IMR-90 (cell line): ENCODE measurements at regions not wholly inside any gene's neighbourhood (a gene's known extent, or its start where the extent isn't known, plus 50 kb on each side); places are given as distances from the start of the nearest gene placed in this dataset.

ENCODE experiments used
- ATAC-seq: fragments of 200-7000 bp; cut with Tn5 transposase; 2 replicates; pipeline ENCODE4 v1.9.1; 2020; ENCODE audit warnings: low read depth, mild to moderate bottlenecking, moderate library complexity
- BruUV-seq: library from RNA; stranded (reverse); fragments of 400-500 nt; replicated peaks from 2 replicates; lab custom pipeline; 2021; lab: Mats Ljungman, UMichigan
- CTCF ChIA-PET: fragments of 300-600 bp; formaldehyde crosslinking; extraction: SDS; loops from one replicate; lab custom pipeline; 2021; ENCODE audit warnings: antibody characterized with exemption; lab: Yijun Ruan, JAX
- POLR2A ChIA-PET: fragments of 300-600 bp; sonication (Branson Sonifier 250); formaldehyde crosslinking; loops from one replicate; lab custom pipeline; 2022; ENCODE audit warnings: antibody characterized with exemption; ENCODE audit not compliant: unreplicated experiment; lab: Charles Lee
- DNase-seq: peaks from one replicate; pipeline ENCODE4 v3.0.0; 2013
- H2AFZ ChIP-seq: replicated peaks from 2 replicates; pipeline ENCODE3; 2013; ENCODE audit warnings: low read length, mild to moderate bottlenecking; ENCODE audit not compliant: poor library complexity
- H2AK5ac ChIP-seq: 2 replicates; pipeline ENCODE4 v1.6.1; 2013; ENCODE audit warnings: low read depth, low read length, inconsistent platforms
- H2AK9ac ChIP-seq: replicated peaks from 2 replicates; pipeline ENCODE3; 2013; ENCODE audit warnings: mild to moderate bottlenecking, low read depth, low read length, moderate library complexity; ENCODE audit not compliant: poor library complexity
- H2BK120ac ChIP-seq: 2 replicates; pipeline ENCODE4 v1.6.1; 2013; ENCODE audit warnings: low read depth, low read length, inconsistent platforms
- H2BK15ac ChIP-seq: 3 replicates; pipeline ENCODE4 v1.6.1; 2013; ENCODE audit warnings: low read depth, low read length, inconsistent platforms
- H2BK20ac ChIP-seq: 2 replicates; pipeline ENCODE4 v1.6.1; 2013; ENCODE audit warnings: low read depth, mild to moderate bottlenecking, inconsistent platforms, low read length, moderate library complexity
- H2BK5ac ChIP-seq: 2 replicates; pipeline ENCODE4 v1.6.1; 2013; ENCODE audit warnings: mild to moderate bottlenecking, low read depth, low read length, inconsistent platforms; ENCODE audit not compliant: poor library complexity, severe bottlenecking
- H3K14ac ChIP-seq: replicated peaks from 2 replicates; pipeline ENCODE4 v1.6.1; 2013; ENCODE audit warnings: low read depth, low read length, inconsistent platforms
- H3K18ac ChIP-seq: 2 replicates; pipeline ENCODE4 v1.6.1; 2013; ENCODE audit warnings: low read depth, low read length, control low read depth
- H3K23ac ChIP-seq: 2 replicates; pipeline ENCODE4 v1.6.1; 2013; ENCODE audit warnings: low read depth, low read length, inconsistent platforms
- H3K27ac ChIP-seq: 2 replicates; pipeline ENCODE4 v1.5.1; 2013; ENCODE audit warnings: mild to moderate bottlenecking, control low read depth, low read length; ENCODE audit not compliant: insufficient read depth
- H3K27me3 ChIP-seq: 2 replicates; pipeline ENCODE4 v1.6.1; 2013; ENCODE audit warnings: low read length; ENCODE audit not compliant: control insufficient read depth, insufficient read depth
- H3K36me3 ChIP-seq: 2 replicates; pipeline ENCODE4 v1.6.1; 2013; ENCODE audit warnings: low read length, mixed read lengths; ENCODE audit not compliant: control insufficient read depth, insufficient read depth
- H3K4ac ChIP-seq: 2 replicates; pipeline ENCODE4 v1.6.1; 2013; ENCODE audit warnings: low read depth, low read length, inconsistent platforms
- H3K4me1 ChIP-seq: 2 replicates; pipeline ENCODE4 v1.6.1; 2013; ENCODE audit warnings: low read length, mixed read lengths; ENCODE audit not compliant: control insufficient read depth, insufficient read depth
- H3K4me2 ChIP-seq: 2 replicates; pipeline ENCODE4 v1.6.1; 2013; ENCODE audit warnings: low read depth, mild to moderate bottlenecking, control low read depth, low read length, moderate library complexity
- H3K4me3 ChIP-seq: 2 replicates; pipeline ENCODE4 v1.5.1; 2013; ENCODE audit warnings: low read depth, mild to moderate bottlenecking, control low read depth, low read length, moderate library complexity; ENCODE audit not compliant: insufficient read depth
- H3K56ac ChIP-seq: 2 replicates; pipeline ENCODE4 v1.6.1; 2013; ENCODE audit warnings: low read length, inconsistent platforms; ENCODE audit not compliant: insufficient read depth; ENCODE audit errors: extremely low read depth
- H3K79me1 ChIP-seq, 2 experiments: 2 replicates each; pipeline ENCODE4 v1.6.1; 2013; ENCODE audit warnings: low read length in 2 of 2, inconsistent platforms in 1 of 2, low read depth in 1 of 2
- H3K9ac ChIP-seq: 2 replicates; pipeline ENCODE4 v1.6.1; 2013; ENCODE audit warnings: low read depth, low read length, control low read depth
- H3K9me1 ChIP-seq: 2 replicates; pipeline ENCODE4 v1.6.1; 2013; ENCODE audit warnings: low read length, inconsistent platforms; ENCODE audit not compliant: insufficient read depth
- H3K9me3 ChIP-seq: 2 replicates; pipeline ENCODE4 v1.6.1; 2013; ENCODE audit warnings: low read length; ENCODE audit not compliant: control insufficient read depth, insufficient read depth
- H4K20me1 ChIP-seq: 2 replicates; pipeline ENCODE4 v1.6.1; 2013; ENCODE audit warnings: low read length, inconsistent platforms; ENCODE audit not compliant: insufficient read depth
- H4K5ac ChIP-seq: 2 replicates; pipeline ENCODE4 v1.6.1; 2013; ENCODE audit warnings: mild to moderate bottlenecking, low read depth, low read length, control low read depth
- H4K8ac ChIP-seq, 2 experiments: 2 replicates each; pipeline ENCODE4 v1.6.1; 2013; ENCODE audit warnings: low read depth in 2 of 2, low read length in 2 of 2, control low read depth in 1 of 2, inconsistent platforms in 1 of 2
- H4K91ac ChIP-seq: 2 replicates; pipeline ENCODE4 v1.6.1; 2013; ENCODE audit warnings: low read depth, low read length, inconsistent platforms; ENCODE audit not compliant: insufficient read depth
- CHD1 ChIP-seq: IDR thresholded peaks from 2 replicates; pipeline ENCODE4 v1.6.1; 2012; ENCODE audit warnings: low read depth, low read length, improper control_type of control experiment
- MAZ ChIP-seq: IDR thresholded peaks from 2 replicates; pipeline ENCODE4 v1.6.1; 2012; ENCODE audit warnings: low read depth, mild to moderate bottlenecking, low read length, improper control_type of control experiment, moderate library complexity, borderline replicate concordance
- RAD21 ChIP-seq: IDR thresholded peaks from 2 replicates; pipeline ENCODE4 v1.6.1; 2012; ENCODE audit warnings: low read length, improper control_type of control experiment
- WGBS, 2 experiments: methylation state at CpG; one replicate each; pipeline versions ENCODE4 v1.1.5 to v1.1.7; 2013; ENCODE audit warnings: missing lambda C conversion rate in 2 of 2; ENCODE audit not compliant: insufficient read length in 1 of 2; ENCODE audit errors: extremely low coverage in 2 of 2; 5-methylcytosine and 5-hydroxymethylcytosine counted together
- dilution Hi-C: fragments of 300-500 bp; cut with HindIII; formaldehyde crosslinking; loops from one replicate; pipeline ENCODE4 v1.14.3; 2018; ENCODE audit warnings: low sequenced_read_pairs; ENCODE audit not compliant: unreplicated experiment
- in situ Hi-C: fragments of 300-500 bp; cut with MboI; formaldehyde crosslinking; loops from 3 replicates; pipeline ENCODE4 v1.14.3; 2019; ENCODE audit warnings: low sequenced_read_pairs, inconsistent platforms, mixed read lengths
- intact Hi-C: fragments of 100-400 bp; cut with micrococcal nuclease; formaldehyde crosslinking; loops from 2 replicates; pipeline ENCODE4 v1.10.0; 2022
- TF ChIP-seq, protein P1 (sequence below): fragments of 150-350 bp; IDR thresholded peaks from 2 replicates; pipeline ENCODE4 v1.6.1; 2016; ENCODE audit warnings: low read depth, mild to moderate bottlenecking, low read length, moderate library complexity, borderline replicate concordance

GRCh38 chr5:74322944-74323343 is 317.6 kb downstream of the ENC1 start:
- dilution Hi-C loops (no loop called here), in situ Hi-C loops (no loop called here), intact Hi-C loops (no loop called here)
- Histone ChIP-seq H2AFZ (no peak overlapping the region), H3K4me1 (peaks cover 4% of the 10 kb centered on the region; the same call in 1 of the 2 replicates), H2BK20ac (no peak overlapping the region), H3K23ac (no peak overlapping the region), H3K4me2 (no peak overlapping the region), H3K56ac (no peak overlapping the region), H2BK5ac (no peak overlapping the region), H3K9me1 (0 out of 2 replicates have a peak, but pooled peaks cover 8% of the 10 kb centered on the region), H2BK15ac (no peak overlapping the region), H2AK5ac (no peak overlapping the region), H3K14ac (no peak overlapping the region), H4K5ac (no peak overlapping the region), H3K18ac (no peak overlapping the region), H3K79me1 (no peaks in the 10 kb centered on the region), H3K27me3 (peaks cover 17% of the 10 kb centered on the region), H3K4ac (no peak overlapping the region), H2BK120ac (no peak overlapping the region), H2AK9ac (no peak overlapping the region), H4K20me1 (no peaks in the 10 kb centered on the region), H4K8ac (no peak overlapping the region), H4K91ac (no peak overlapping the region), H3K27ac (no peak overlapping the region), H3K4me3 (no peak overlapping the region), H3K36me3 (no peaks in the 10 kb centered on the region), H3K9me3 (no peaks in the 10 kb centered on the region), H3K9ac (no peak overlapping the region)
- WGBS, 2 experiments, result no CpG with 5 or more reads among the region's 3 CpGs
- TF ChIP-seq, protein P1, sequence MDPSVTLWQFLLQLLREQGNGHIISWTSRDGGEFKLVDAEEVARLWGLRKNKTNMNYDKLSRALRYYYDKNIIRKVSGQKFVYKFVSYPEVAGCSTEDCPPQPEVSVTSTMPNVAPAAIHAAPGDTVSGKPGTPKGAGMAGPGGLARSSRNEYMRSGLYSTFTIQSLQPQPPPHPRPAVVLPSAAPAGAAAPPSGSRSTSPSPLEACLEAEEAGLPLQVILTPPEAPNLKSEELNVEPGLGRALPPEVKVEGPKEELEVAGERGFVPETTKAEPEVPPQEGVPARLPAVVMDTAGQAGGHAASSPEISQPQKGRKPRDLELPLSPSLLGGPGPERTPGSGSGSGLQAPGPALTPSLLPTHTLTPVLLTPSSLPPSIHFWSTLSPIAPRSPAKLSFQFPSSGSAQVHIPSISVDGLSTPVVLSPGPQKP, result no peak
- TF ChIP-seq CHD1 (no peak), RAD21 (no peak), MAZ (no peak)
- ChIA-PET CTCF (interaction anchor here (1.1 kb wide), 1 partner anchor 320 kb away, joined by 3 read pairs; no protein-coding TSS in a partner anchor), POLR2A (no interaction called here)
- no peak for ATAC-seq
- no peak for DNase-seq
- BruUV-seq, result no TSS peak
